NOMO-1 treated with DMSO at 0.1 percent for 48 hours (cell line): ENCODE measurements at regions not wholly inside any gene's neighbourhood (a gene's known extent, or its start where the extent isn't known, plus 50 kb on each side); places are given as distances from the start of the nearest gene placed in this dataset.
A peak's percentile ranks its signal among the peaks of the same experiment; 100 is the strongest.
"Not testable (repeated sequence)": the region's sequence is repeated elsewhere in the genome, so short reads cannot be mapped to it uniquely, and the experiment has no call there.

Source experiments
- DNase-seq: peaks from one replicate; lab custom pipeline; 2025; ENCODE audit not compliant: unreplicated experiment; lab: John Stamatoyannopoulos, UW

- DNase-seq, result peak; percentile 86
Observed at GRCh38 chr17:77036841-77037381, 103.9 kb upstream of the SEC14L1 start.

- no peak for DNase-seq
Observed at GRCh38 chr17:77037943-77038342, 102.8 kb upstream of the SEC14L1 start.

GRCh38 chr17:77038884-77039555 lies 101.7 kb upstream of the SEC14L1 start:
- no peak for DNase-seq

- DNase-seq, result no peak
Observed at GRCh38 chr17:77042476-77043231, 98.1 kb upstream of the SEC14L1 start.

GRCh38 chr17:77045441-77046041 lies 95.2 kb upstream of the SEC14L1 start:
- no peak for DNase-seq

GRCh38 chr17:77049440-77049839 lies 91.3 kb upstream of the SEC14L1 start:
- no peak for DNase-seq

GRCh38 chr17:77050901-77051300 lies 89.9 kb upstream of the SEC14L1 start:
- not testable (repeated sequence) for DNase-seq

- DNase-seq, result no peak
Observed at GRCh38 chr17:77054936-77055335, 85.8 kb upstream of the SEC14L1 start.

GRCh38 chr17:77055453-77055852 lies 85.3 kb upstream of the SEC14L1 start:
- DNase-seq, result no peak

- peak; percentile 18 for DNase-seq
Observed at GRCh38 chr17:77058016-77058415, 82.8 kb upstream of the SEC14L1 start.

GRCh38 chr17:77061669-77062068 lies 79.1 kb upstream of the SEC14L1 start:
- DNase-seq, result no peak

- DNase-seq, result no peak
Observed at GRCh38 chr17:77064598-77064997, 76.2 kb upstream of the SEC14L1 start.

- no peak for DNase-seq
Observed at GRCh38 chr17:77066165-77066564, 74.6 kb upstream of the SEC14L1 start.

GRCh38 chr17:77066726-77067409 lies 73.9 kb upstream of the SEC14L1 start:
- DNase-seq, result peak; percentile 43

- DNase-seq, result no peak
Observed at GRCh38 chr17:77068915-77069314, 71.9 kb upstream of the SEC14L1 start.

- DNase-seq, result no peak
Observed at GRCh38 chr17:77070888-77071279, 69.9 kb upstream of the SEC14L1 start.

GRCh38 chr17:77071925-77072490 lies 68.8 kb upstream of the SEC14L1 start:
- DNase-seq, result no peak

GRCh38 chr17:77072670-77073069 lies 68.1 kb upstream of the SEC14L1 start:
- no peak for DNase-seq

GRCh38 chr17:77074681-77075080 lies 66.1 kb upstream of the SEC14L1 start:
- DNase-seq, result no peak

- DNase-seq, result no peak
Observed at GRCh38 chr17:77076124-77076830, 64.5 kb upstream of the SEC14L1 start.
